ENCODE measurements at regions not wholly inside any gene's neighbourhood (a gene's known extent, or its start where the extent isn't known, plus 50 kb on each side); places are given as distances from the start of the nearest gene placed in this dataset.

- no peak for TF ChIP-seq CTCF (IDR thresholded peaks at IDR 0.05; ENCODE audit: low read depth, low read length, missing input control)
- TF ChIP-seq EGR1 (IDR thresholded peaks at IDR 0.05; ENCODE audit: low read depth in 2 of 2), result no peak
- TF ChIP-seq ATF3 (IDR thresholded peaks at IDR 0.05), result no peak
- no peak for TF ChIP-seq FOXA1 (IDR thresholded peaks at IDR 0.05)
- TF ChIP-seq SP1 (IDR thresholded peaks at IDR 0.05), result no peak
- no peak for TF ChIP-seq MAX (IDR thresholded peaks at IDR 0.05)
- no peak for TF ChIP-seq GABPA (IDR thresholded peaks at IDR 0.05 in 1 of 2, conservative IDR thresholded peaks at IDR 0.05 in 1 of 2)
- no peak for TF ChIP-seq JUND (IDR thresholded peaks at IDR 0.05)
- TF ChIP-seq TAF1 (conservative IDR thresholded peaks at IDR 0.05), result no peak
- no peak for TF ChIP-seq RAD21 (IDR thresholded peaks at IDR 0.05)
Observed at GRCh38 chr3:86814918-86815655, 175.9 kb downstream of the VGLL3 start.
